NCI-H446 treated with DMSO at 0.1 percent for 48 hours (cell line): ENCODE measurements at regions not wholly inside any gene's neighbourhood (a gene's known extent, or its start where the extent isn't known, plus 50 kb on each side); places are given as distances from the start of the nearest gene placed in this dataset.
"Not testable (repeated sequence)": the region's sequence is repeated elsewhere in the genome, so short reads cannot be mapped to it uniquely, and the experiment has no call there.

Source experiments
- DNase-seq: peaks from one replicate; lab custom pipeline; 2025; lab: John Stamatoyannopoulos, UW

DNA sequence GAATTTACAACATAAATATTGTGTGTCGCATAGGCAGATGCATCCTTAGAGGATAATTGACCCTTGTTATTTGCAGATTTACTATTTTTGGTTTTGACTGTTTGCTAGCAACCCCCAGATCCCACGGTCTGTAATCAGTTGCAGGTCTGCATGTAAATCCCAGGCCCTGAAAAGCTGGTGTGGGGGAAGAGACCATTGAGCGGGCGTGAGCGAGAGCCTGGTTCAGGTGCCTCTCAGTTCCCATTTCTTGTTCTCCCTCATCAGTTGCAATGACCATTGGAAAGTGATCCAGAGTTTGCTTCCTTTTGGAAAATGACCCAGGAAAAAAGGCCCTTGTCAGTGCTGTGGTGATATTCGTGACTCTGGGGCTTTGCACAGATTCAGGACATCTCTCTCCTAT, 238.9 kb downstream of the UACA start:
- no peak for DNase-seq

DNA sequence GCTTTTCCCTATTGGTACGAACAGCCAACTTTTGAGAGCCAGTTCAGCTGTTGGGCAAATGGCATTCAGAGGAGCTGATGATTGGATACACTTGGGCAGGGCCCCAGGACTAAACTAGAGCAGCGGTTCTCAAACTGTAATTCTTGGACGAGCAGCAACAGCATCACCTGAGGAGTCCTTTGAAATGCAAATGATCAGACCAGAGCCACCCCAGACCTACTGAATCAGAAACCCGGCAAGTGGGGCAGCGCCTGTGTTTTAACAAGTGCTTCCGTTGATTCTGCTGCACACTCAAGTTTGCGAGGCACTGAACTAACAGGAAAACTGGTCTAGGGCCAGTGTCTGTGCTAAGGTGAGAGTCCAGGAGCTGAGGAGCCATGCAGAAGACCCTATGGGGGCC, 239.7 kb downstream of the UACA start:
- DNase-seq, result no peak

DNA sequence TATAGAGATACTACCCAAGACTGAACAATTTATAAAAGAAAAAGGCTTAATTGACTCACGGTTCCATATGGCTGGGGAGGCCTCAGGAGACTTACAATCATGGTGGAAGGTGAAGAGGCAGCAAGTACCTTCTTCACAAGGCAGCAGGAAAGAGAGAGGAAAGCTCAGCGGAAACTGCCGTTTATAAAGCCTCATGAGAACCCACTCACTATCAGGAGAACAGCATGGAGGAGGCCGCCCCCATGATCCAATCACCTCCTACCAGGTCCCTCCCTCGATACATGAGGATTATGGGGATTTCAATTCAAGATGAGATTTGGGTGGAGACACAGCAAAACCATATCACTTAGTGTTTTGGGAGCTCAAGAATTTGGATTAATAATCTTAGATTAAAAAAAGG, 240.2 kb downstream of the UACA start:
- no peak for DNase-seq

DNA sequence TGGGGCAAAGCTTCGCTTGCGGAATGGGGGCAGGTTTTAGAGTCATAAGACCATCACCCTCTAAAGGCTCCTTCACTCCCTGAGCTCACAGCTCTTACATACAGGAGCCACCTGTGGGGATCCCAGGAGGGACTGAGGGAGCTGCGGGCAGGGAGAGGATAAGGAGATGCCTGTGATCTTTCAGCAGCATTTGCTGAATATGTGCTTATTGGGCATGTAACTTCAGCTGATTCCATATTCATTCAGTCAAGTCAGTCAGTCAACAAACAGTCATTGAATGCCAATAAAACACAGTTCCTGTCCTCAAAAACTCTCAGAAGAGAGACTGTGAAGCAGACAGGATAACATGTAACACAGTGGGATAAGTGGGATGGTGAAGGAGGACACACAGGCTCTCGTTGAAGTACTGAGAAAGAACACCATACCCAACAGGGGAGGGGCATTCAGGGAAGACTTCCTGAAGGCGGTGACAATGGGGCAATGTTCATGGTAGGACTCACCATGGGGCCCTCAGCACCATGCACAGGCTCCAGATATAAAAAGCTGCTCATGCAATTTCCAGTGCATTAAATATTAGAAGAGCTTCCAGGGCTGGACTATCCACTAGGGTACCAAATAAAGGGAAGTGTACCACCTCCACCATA, 240.9 kb downstream of the UACA start:
- DNase-seq, result no peak

DNA sequence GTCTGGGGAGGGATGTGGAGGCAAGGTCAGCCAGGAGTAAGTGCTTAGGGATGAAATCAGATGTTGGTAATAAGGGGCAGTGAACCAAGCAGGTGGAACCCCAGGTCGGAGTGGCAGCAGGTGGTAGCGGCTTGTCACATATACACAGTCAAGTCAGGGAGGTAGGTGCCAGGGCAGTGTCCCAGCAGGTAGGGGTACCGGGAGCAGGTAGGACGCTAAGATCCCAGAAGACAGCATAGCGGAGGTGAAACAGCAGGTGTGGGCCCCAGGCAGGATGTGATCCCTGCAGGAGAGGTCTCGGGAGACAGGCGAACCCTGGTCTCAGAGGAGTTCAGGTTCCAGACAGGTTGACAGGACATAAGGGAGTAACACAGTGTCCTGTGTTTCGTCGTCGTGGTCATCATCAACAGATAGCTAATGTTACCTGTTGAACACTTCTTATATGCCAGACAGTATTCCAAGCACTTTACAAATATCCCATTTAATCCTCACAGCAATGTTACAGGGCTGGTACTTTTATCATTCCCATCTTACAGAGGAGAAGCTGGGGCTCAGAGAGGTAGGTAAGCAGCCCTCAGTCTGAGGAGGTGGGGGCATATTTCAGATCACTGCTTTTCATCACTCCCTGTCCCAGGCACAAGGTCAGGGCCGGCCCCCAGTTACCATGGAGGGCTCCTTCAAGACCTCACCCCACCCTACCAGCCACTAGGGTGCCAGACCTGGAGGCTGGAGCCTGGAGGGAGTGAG, 241.6 kb downstream of the UACA start:
- no peak for DNase-seq

DNA sequence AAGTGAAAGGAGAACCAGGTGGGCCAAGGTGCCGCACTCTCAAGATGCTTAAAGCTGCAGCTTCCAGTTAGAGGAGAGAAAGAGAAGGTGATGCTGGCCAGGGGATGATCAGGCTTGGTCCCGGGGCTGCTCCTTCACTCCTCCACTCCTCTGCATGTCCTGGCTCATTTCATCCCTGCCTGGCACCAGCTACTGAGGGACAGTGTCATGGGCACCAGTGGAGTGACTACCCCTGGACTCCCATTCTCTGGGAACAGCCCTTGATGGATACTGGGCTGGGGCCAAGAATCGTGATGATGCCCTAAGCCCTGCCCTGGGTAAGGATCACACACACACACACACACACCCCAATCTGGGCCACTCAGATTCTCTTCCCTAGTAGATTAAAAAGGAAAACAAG, 243.7 kb downstream of the UACA start:
- no peak for DNase-seq

DNA sequence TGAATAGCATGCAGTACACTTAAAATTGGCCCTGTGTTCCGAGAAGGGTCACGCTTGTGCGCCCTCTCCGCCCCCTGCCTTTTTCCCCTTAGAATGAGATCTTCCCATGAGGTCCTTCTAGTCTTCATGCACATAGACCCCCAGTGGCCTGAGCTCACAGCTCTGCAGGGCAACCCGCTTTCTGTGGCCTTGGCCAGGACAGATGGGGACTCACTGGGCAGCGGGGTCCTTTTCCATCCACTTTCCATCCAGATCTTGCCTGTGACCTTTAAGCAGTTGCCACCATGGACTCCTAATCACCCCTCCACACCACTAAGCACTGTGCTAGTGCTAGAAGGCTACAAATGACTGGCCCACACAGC, 244.4 kb downstream of the UACA start:
- no peak for DNase-seq

DNA sequence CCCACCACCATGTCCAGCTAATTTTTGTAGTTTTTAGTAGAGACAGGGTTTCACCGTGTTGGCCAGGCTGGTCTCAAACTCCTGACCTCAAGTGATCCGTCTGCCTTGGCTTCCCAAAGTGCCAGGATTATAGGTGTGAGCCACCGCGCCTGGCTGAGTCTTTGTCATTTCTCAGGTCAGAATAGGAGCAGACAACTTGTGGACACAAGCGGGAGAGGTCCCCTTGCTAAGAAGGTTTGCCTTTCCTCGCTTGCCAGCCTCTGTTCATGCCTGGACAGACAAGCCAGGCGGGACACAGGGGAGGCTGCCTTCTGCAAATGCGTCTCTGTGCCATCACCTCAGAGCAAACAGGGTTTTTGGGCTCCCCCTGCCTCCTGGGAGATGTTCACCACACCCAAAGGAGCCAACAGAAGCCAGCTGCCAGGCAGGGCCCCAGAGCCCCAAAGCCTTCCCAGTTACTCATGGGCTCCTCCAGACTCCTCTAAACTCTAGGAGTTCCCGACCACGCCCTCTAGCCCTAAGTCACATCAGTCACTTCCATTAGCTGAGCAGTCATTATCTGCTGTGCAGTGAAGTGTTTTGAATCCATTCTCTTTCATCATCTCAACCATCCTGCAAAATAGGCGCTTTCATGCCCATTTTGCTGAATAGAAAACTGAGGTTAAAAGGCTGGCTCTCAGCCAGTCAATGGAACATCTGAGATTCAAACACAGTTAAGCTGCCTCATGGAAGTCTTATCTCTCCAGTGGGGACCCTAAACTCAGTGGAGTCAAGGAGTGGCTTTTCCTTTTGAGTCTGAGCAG, 245.0 kb downstream of the UACA start:
- DNase-seq, result no peak

DNA sequence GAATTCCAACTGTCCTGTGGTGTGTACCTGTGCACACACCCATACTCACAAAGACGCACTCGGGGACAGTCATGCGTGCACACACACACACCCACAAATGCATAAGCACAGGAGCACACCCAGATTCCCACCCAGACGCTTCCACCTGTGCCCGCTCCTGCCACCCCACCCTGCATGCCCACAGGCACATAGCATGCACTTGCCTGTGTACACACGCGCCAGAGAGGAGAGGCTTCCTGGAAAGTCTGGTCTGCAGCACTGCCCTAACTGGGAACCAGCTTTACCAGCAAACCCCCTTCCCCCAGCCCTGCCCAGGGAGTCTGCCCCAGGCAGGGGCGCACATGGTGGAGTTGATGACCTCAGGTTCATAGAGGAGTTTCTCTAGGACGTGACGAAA, 246.2 kb downstream of the UACA start:
- no peak for DNase-seq

DNA sequence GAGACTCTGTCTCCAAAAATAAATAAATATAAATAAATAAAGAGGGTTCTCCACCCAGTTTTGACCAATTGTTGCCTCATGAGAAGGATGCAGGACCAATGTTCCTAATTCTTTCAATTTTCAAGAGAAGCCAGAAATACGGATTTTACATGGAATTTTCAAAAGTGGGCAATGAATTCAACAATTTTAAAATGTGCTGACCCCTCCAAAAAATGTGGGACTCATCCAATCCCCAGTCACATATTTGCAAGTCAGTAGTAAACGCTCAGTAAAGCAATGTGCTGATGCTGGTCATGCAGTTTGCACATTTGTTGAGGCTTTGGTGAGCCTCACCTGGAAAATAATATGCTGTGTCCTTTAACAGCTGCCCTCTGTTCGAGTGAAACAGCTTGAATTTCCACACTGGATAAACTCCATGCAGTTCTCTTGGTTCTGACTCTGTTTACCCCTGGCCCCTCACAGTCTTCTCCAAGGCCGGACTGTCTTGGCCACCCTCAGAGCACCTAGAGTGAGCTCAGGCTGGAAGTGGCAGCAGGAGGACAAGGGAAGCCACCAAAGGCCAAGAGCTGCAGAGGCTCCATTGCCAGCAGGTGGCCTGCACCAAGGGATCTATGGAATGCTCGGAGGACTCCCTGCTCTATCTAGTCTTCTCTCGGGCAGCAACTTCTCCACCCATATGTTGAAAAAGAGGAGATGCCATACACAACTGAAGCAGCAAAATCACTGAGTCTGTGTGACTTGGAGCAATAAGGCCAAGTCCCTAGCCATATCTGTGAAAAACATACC, 246.8 kb downstream of the UACA start:
- DNase-seq, result no peak

DNA sequence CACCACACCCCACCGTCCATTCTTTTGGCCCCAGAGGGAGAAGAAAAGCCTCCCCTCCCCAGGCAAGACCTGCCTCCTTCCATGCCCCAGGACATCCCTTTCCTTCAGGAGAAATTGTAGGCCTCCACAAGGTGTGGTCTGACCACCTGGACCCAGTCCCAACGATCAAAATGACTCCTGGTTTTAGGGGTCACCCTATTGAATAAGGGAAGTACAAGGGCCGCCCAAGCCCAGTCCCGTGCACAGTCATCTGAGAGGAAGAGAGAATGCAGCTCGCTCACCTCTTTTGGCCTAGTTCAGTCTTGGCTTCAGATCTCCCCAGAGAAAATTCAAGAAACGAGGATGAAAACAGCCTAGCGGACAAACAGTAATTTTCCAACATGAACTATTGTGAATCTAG, 249.1 kb downstream of the UACA start:
- no peak for DNase-seq

DNA sequence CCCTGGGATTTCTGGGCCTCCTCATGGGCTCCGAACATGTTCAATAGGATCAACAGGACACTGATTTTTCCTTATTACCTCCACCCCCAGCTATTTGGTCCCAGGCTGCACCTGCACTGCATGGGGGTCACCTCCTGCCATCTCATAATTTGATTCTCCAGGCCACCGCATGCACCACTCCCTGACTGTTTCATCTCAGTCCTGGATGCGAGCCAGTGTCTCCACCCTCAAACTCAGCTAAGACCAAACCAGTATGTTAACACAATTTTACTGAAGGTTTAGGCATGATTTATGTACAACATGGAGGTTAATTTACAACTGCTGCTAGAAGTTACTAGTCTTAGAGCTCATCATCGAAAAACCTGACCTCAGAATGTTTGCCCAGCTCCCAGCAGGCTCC, 249.5 kb downstream of the UACA start:
- no peak for DNase-seq

DNA sequence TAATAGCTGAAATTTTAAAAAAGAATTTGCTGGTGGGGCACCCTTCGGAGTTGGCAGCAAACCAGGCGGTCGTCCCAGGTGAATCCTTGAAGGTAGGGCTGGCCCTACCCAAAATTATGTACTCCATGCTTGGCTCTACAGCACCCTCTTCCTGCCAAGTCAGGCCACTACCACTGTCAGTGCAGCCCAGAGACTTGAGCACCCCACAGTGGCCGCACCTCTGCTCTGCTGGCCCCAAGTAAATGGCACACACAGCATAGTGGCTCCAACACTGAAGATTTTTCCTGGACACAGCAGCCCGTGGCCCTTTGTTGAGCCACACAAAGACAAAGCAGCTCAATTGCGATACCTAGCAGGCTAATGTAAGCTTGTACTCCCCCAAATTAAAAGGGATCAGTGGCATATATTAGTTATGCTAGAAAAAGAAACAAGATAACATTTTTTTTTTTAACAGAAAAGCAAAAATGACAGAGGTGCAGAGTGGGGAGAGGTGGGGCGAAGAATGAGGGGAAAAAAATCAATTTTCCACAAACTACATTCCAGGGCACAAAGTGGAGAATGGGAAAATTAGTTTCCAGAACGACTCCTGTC, 250.5 kb downstream of the UACA start:
- DNase-seq, result no peak

DNA sequence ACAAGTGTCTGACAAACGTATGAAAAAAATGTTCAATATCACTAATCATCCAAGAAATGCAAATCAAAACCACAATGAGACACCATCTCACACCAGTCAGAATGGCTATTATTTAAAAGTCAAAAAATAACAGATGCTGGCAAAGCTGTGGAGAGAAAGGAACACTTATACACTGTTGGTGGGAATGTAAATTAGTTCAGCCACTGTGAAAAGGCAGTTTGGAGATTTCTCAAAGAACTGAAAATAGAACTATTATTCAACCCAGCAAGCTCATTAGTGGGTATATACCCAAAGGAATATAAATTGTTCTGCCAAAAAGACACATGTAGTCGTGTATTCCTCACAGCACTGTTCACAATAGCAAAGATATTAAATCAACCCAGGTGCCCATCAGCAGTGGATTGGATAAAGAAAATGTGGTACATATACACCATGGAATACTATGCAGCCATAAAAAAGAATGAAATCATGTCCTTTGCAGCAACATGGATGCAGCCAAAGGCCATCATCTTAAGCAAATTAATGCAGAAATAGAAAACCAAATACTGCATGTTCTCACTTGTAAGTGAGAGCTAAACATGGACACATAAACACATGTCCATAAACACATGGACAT, 251.3 kb downstream of the UACA start:
- not testable (repeated sequence) for DNase-seq

DNA sequence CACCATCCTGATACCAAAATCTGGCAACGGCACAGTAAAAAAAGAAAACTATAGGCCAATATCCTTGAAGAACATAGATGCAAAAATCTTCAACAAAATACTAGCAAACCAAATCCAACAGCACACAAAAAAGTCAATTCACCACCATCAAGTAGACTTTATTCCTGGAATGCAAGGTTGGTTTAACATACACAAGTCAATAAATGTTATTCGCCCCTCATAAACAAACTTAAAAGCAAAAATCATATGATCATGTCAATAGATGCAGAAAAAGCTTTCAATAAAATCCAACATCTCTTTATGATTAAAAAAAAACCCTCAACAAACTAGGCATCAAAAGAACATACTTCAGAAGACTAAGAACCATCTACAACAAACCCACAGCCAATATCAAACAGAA, 252.9 kb downstream of the UACA start:
- no peak for DNase-seq

DNA sequence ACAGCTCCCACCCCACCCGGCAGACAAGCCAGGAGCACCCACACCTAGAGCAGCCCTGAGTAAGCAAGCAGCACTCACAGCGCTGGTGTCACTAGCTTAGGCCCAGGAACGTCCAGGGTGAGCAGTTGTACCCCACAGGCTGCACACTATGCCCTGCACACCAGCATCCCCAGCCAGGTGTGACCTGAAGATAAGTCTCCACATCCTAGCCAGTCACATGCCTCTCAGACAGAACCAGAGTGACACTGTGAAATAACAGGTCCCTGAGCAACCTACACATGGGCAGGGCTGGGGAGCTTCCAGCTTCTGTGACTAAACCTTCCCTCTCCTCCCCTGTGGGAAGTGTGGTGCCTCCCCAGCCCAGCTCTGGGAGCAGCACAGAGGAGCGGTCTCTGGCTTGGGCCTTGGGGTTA, 253.6 kb downstream of the UACA start:
- DNase-seq, result no peak

DNA sequence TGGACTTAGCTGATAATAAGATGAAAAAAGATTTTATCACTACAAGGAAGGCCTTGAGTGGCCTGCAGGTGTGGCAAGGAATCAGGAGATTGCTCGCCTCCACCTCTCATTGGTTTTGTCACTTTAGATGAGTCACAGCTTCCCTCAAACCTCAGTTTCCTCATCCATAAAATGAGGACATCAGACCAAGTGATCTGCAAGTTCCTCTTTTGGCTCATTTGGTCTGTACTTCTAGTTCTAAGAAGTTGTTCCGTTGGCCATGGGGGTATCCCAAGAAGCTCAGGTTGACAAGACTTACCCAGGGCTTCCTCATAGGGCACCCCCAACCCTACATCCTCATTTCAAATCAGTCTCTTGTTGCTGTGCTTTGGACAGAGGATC, 254.1 kb downstream of the UACA start:
- DNase-seq, result no peak

DNA sequence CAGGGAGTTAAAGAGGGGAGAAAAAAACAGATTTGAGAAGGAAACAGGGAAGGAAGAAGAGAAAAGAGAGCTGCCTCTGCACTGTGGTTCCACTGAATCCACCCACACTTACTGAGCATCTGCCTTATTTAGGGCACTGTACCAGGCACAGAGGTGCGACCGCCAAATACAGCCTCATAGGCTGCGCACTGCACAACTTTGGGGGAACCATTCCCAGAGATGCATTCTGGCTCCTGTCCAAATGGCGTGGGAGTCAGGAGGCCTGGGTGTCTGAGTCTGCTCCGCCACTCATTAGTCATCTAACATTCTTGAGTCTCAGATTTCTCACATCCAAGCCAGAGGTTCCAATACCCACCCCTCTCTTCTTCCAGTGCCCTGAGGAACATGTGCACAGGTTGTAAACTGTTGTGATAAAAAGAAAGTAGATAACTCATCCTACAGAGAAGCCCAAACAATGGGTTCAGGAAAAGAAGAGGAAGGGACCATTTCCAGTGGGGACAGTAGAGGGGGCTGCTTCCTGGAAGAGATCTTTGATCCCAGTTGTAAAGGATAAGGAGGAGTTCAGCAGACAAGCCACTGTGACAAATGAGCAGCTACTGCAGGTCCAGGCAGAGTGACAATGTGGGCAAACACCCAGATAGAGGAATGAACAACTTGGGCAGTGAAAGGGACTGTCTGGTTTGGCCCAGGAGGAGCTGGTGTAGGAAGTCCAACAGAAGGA, 254.6 kb downstream of the UACA start:
- no peak for DNase-seq

DNA sequence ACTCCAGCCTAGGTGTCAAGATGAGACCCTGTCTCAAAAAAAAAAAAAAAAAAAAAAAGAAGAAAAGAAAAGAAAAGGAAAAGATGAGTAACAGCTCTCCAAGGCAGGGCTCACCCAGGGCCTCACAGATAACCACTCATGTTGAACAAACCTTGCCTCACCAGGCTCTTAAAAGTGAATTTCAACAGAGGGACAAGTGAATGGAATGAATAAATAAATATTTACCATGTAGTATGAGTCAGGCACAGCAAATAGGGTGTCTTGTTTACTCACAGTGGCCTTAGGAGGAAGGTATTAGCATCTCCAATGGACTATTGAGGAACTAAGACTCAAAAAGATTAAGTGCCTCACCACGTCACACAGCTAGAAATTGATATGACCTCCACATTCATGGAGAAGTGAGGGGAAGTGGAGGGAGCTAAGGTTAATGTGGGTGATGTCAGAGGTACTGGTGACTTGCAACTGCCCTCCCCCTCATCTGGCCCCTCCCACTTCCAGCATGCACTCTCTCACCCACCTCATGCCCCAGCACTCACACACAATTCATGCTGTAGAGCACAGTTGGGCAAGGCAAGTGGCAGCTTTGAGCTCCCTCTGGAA, 255.5 kb downstream of the UACA start:
- no peak for DNase-seq
